H9 (cell line): ENCODE measurements at regions not wholly inside any gene's neighbourhood (a gene's known extent, or its start where the extent isn't known, plus 50 kb on each side); places are given as distances from the start of the nearest gene placed in this dataset.
A peak's percentile ranks its signal among the peaks of the same experiment; 100 is the strongest.

Experiments
- DNase-seq: peaks from one replicate; pipeline ENCODE4 v3.0.0-alpha.2; 2017
- H2AFZ ChIP-seq: one replicate; pipeline ENCODE4 v1.6.1; 2013; ENCODE audit warnings: mild to moderate bottlenecking, low read length, control low read depth, moderate library complexity
- H2AK5ac ChIP-seq: 2 replicates; pipeline ENCODE4 v1.6.1; 2013; ENCODE audit warnings: low read length, control low read depth, mixed read lengths; ENCODE audit not compliant: insufficient read length
- H2BK120ac ChIP-seq: one replicate; pipeline ENCODE4 v1.6.1; 2013; ENCODE audit warnings: low read depth, mild to moderate bottlenecking, low read length, control low read depth, inconsistent platforms; ENCODE audit not compliant: poor library complexity, severe bottlenecking
- H2BK12ac ChIP-seq: 2 replicates; pipeline ENCODE4 v1.6.1; 2013; ENCODE audit warnings: low read length, control low read depth, mixed read lengths, low read depth; ENCODE audit not compliant: insufficient read length
- H2BK15ac ChIP-seq: 2 replicates; pipeline ENCODE4 v1.6.1; 2013; ENCODE audit warnings: low read depth, low read length, control low read depth
- H2BK20ac ChIP-seq: one replicate; pipeline ENCODE4 v1.6.1; 2013; ENCODE audit warnings: low read depth, mild to moderate bottlenecking, low read length, control low read depth, inconsistent platforms; ENCODE audit not compliant: poor library complexity, severe bottlenecking
- H2BK5ac ChIP-seq: 2 replicates; pipeline ENCODE4 v1.6.1; 2013; ENCODE audit warnings: low read length, control low read depth, mixed read lengths; ENCODE audit not compliant: insufficient read length
- H3K14ac ChIP-seq: 2 replicates; pipeline ENCODE4 v1.6.1; 2013; ENCODE audit warnings: low read length, control low read depth; ENCODE audit not compliant: insufficient read depth
- H3K18ac ChIP-seq: 2 replicates; pipeline ENCODE4 v1.6.1; 2013; ENCODE audit warnings: low read depth, mild to moderate bottlenecking, mixed read lengths, low read length, control low read depth; ENCODE audit not compliant: insufficient read length
- H3K23ac ChIP-seq: 2 replicates; pipeline ENCODE4 v1.6.1; 2013; ENCODE audit warnings: low read length, control low read depth, mixed read lengths, low read depth; ENCODE audit not compliant: insufficient read length
- H3K23me2 ChIP-seq: 2 replicates; pipeline ENCODE4 v1.6.1; 2013; ENCODE audit warnings: low read depth, mild to moderate bottlenecking, mixed read lengths, low read length, control low read depth; ENCODE audit not compliant: insufficient read length, poor library complexity, severe bottlenecking
- H3K27ac ChIP-seq: 2 replicates; pipeline ENCODE4 v1.5.1; 2013; ENCODE audit warnings: low read length, control low read depth, mixed read lengths, low read depth; ENCODE audit not compliant: insufficient read length
- H3K27me3 ChIP-seq: 2 replicates; pipeline ENCODE4 v1.6.1; 2013; ENCODE audit warnings: low read length, control low read depth, inconsistent platforms; ENCODE audit not compliant: insufficient read depth
- H3K4ac ChIP-seq: 2 replicates; pipeline ENCODE4 v1.6.1; 2013; ENCODE audit warnings: low read depth, mild to moderate bottlenecking, control low read depth, inconsistent platforms, low read length, moderate library complexity
- H3K4me1 ChIP-seq: 2 replicates; pipeline ENCODE4 v1.6.1; 2013; ENCODE audit warnings: low read length, control low read depth, inconsistent platforms; ENCODE audit not compliant: insufficient read depth
- H3K4me2 ChIP-seq: 2 replicates; pipeline ENCODE4 v1.6.1; 2013; ENCODE audit warnings: low read length, control low read depth, mixed read lengths; ENCODE audit not compliant: insufficient read length, insufficient read depth
- H3K56ac ChIP-seq: 2 replicates; pipeline ENCODE4 v1.6.1; 2013; ENCODE audit warnings: low read depth, mild to moderate bottlenecking, mixed read lengths, low read length, control low read depth; ENCODE audit not compliant: insufficient read length
- H3K79me1 ChIP-seq: 2 replicates; pipeline ENCODE4 v1.6.1; 2013; ENCODE audit warnings: low read depth, mild to moderate bottlenecking, moderate library complexity, low read length, control low read depth, inconsistent platforms; ENCODE audit not compliant: insufficient read depth, poor library complexity, severe bottlenecking
- H3K79me2 ChIP-seq: 2 replicates; pipeline ENCODE4 v1.6.1; 2013; ENCODE audit warnings: low read length, control low read depth, inconsistent platforms; ENCODE audit not compliant: insufficient read depth
- H3K9ac ChIP-seq: 2 replicates; pipeline ENCODE4 v1.6.1; 2013; ENCODE audit warnings: low read length, control low read depth, mixed read lengths; ENCODE audit not compliant: insufficient read length; ENCODE audit errors: extremely low read depth
- H3K9me3 ChIP-seq: one replicate; pipeline ENCODE4 v1.6.1; 2013; ENCODE audit warnings: low read depth, low read length, inconsistent platforms; ENCODE audit not compliant: control insufficient read depth
- H3T11ph ChIP-seq: one replicate; pipeline ENCODE4 v1.6.1; 2013; ENCODE audit warnings: mild to moderate bottlenecking, low read length, control low read depth, inconsistent platforms
- H4K20me1 ChIP-seq: one replicate; pipeline ENCODE4 v1.6.1; 2013; ENCODE audit not compliant: control insufficient read depth, insufficient read length, insufficient read depth
- H4K5ac ChIP-seq: 2 replicates; pipeline ENCODE4 v1.6.1; 2013; ENCODE audit warnings: low read depth, mild to moderate bottlenecking, mixed read lengths, low read length, control low read depth; ENCODE audit not compliant: insufficient read length
- H4K8ac ChIP-seq: replicated peaks from 2 replicates; pipeline ENCODE4 v1.6.1; 2013; ENCODE audit warnings: low read length, control low read depth, mixed read lengths, low read depth; ENCODE audit not compliant: insufficient read length
- H4K91ac ChIP-seq: 2 replicates; pipeline ENCODE4 v1.6.1; 2013; ENCODE audit warnings: low read depth, mild to moderate bottlenecking, moderate library complexity, mixed read lengths, low read length, control low read depth; ENCODE audit not compliant: insufficient read length
- H3K27ac Mint-ChIP-seq, 3 experiments: 2 replicates in 2 of 3; 3 replicates in 1 of 3; pipeline ENCODE4 v1.8.0; 2020 to 2021; ENCODE audit warnings: mixed read lengths in 3 of 3, mild to moderate bottlenecking in 1 of 3, moderate library complexity in 1 of 3
- H3K27me3 Mint-ChIP-seq: 2 replicates; pipeline ENCODE4 v1.8.0; 2021; ENCODE audit warnings: low read depth, mild to moderate bottlenecking, moderate library complexity, mixed read lengths
- H3K36me3 Mint-ChIP-seq, 3 experiments: 2 replicates in 2 of 3; 3 replicates in 1 of 3; pipeline ENCODE4 v1.8.0; 2020 to 2021; ENCODE audit warnings: low read depth in 3 of 3, mixed read lengths in 3 of 3; ENCODE audit not compliant: insufficient read depth in 1 of 3
- H3K4me1 Mint-ChIP-seq, 2 experiments: 2 replicates each; pipeline ENCODE4 v1.8.0; 2020; ENCODE audit warnings: mixed read lengths in 2 of 2
- H3K4me3 Mint-ChIP-seq, 2 experiments: 2 replicates in 1 of 2; 3 replicates in 1 of 2; pipeline ENCODE4 v1.8.0; 2020 to 2021; ENCODE audit warnings: mild to moderate bottlenecking in 2 of 2, mixed read lengths in 2 of 2, moderate library complexity in 1 of 2
- H3K9me3 Mint-ChIP-seq, 2 experiments: 2 replicates in 1 of 2; 3 replicates in 1 of 2; pipeline ENCODE4 v1.8.0; 2020; ENCODE audit warnings: mild to moderate bottlenecking in 2 of 2, mixed read lengths in 2 of 2, moderate library complexity in 1 of 2
- CTCF ChIP-seq: fragments of 200-600 bp; sonication (generic); conservative IDR thresholded peaks from 3 replicates; pipeline ENCODE4 v1.8.0; 2021; ENCODE audit warnings: antibody characterized with exemption, mild to moderate bottlenecking
- WGBS: extraction: QIAGEN DNeasy Blood & Tissue Kit; methylation state at CpG from one replicate; pipeline ENCODE4 v1.1.7; 2013; ENCODE audit warnings: missing lambda C conversion rate, low lambda C conversion rate, mixed read lengths; ENCODE audit not compliant: insufficient read length; ENCODE audit errors: extremely low coverage; 5-methylcytosine and 5-hydroxymethylcytosine counted together

- Histone ChIP-seq H3K27ac (no peak overlapping the region), H3K4me2 (no peak overlapping the region), H4K91ac (no peak overlapping the region), H3T11ph (no peak overlapping the region), H3K4me1 (no peaks in the 10 kb centered on the region), H3K9me3 (no peaks in the 10 kb centered on the region), H3K79me2 (no peaks in the 10 kb centered on the region), H3K18ac (no peak overlapping the region), H4K5ac (no peak overlapping the region), H4K20me1 (no peaks in the 10 kb centered on the region), H2BK120ac (no peak overlapping the region), H3K27me3 (no peaks in the 10 kb centered on the region), H2BK12ac (no peak overlapping the region), H3K56ac (no peak overlapping the region), H3K14ac (no peak overlapping the region), H2BK5ac (no peak overlapping the region), H3K79me1 (no peaks in the 10 kb centered on the region), H2AFZ (no peak overlapping the region), H2AK5ac (no peak overlapping the region), H3K4ac (no peak overlapping the region), H3K9ac (no peak overlapping the region), H2BK15ac (no peak overlapping the region), H3K23me2 (no peaks in the 10 kb centered on the region), H2BK20ac (no peak overlapping the region), H3K23ac (no peak overlapping the region), H4K8ac (no peak overlapping the region)
- Mint-ChIP-seq H3K9me3 (peaks cover 0 to 3% of the 10 kb centered on the region in 2 experiments; a peak in 1 of 5 replicates), H3K27me3 (peaks cover 13% of the 10 kb centered on the region), H3K4me3 (no peak overlapping the region), H3K36me3 (no peaks in the 10 kb centered on the region), H3K4me1 (no peaks in the 10 kb centered on the region), H3K27ac (no peak overlapping the region)
- WGBS, result no CpG with 5 or more reads among the region's 3 CpGs
- no peak for TF ChIP-seq CTCF
- peak; percentile 60 for DNase-seq
These were observed 268.9 kb downstream of the SUDS3 start for GRCh38 chr12:118645219-118645618.
